ENCODE measurements at regions not wholly inside any gene's neighbourhood (a gene's known extent, or its start where the extent isn't known, plus 50 kb on each side); places are given as distances from the start of the nearest gene placed in this dataset.

DNA sequence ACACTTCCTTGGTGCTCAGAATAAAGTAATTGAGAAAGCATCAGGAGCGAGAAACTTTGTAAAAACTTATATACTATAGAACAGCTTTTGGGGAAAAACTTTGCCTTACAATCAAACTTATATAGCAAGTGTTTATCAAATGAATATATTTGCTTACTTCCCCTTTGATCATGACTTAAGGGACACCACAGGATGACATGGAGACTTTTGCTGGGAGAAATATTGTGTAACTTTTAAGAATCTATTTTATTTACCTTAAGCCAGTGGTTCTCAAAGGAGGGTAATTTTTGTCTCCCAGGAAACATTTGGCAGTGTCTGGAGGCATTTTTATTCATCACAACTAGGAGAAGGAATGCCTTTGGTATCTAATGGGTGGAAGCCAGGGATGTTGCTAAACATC lies 173.8 kb upstream of the HABP2 start:
- H3K4me1 ChIP-seq (ENCODE audit: control insufficient read depth in 2 of 2, insufficient read depth in 1 of 2, low read depth in 1 of 2, low read length in 2 of 2): no peaks in the 10 kb centered on the region
- DNase-seq (ENCODE audit: low spot score): no peak
- no peak overlapping the region for H3K23ac ChIP-seq (ENCODE audit: low read depth, low read length, poor library complexity)
- no peak overlapping the region for H4K91ac ChIP-seq (ENCODE audit: low read depth, low read length, poor library complexity)
- H3K4me2 ChIP-seq (ENCODE audit: insufficient read depth, low read length, poor library complexity, severe bottlenecking): no peak overlapping the region
- H3K4ac ChIP-seq (ENCODE audit: low read length): no peak overlapping the region
- no CpG with 5 or more reads among the region's 1 CpG for WGBS, 2 donors (ENCODE audit: extremely low coverage in 2 of 2, insufficient read length in 2 of 2, insufficient replicate concordance in 1 of 2)
- H2BK5ac ChIP-seq (ENCODE audit: low read length): no peak overlapping the region
- H3K14ac ChIP-seq (ENCODE audit: low read length): no peak overlapping the region
- no peaks in the 10 kb centered on the region for H3K9me3 ChIP-seq (replicated peaks in 1 of 2; ENCODE audit: control insufficient read depth in 2 of 2, insufficient read depth in 1 of 2, low read depth in 1 of 2, low read length in 2 of 2)
- H3K27ac ChIP-seq (replicated peaks; ENCODE audit: low read length): no peak overlapping the region
- H2BK15ac ChIP-seq (ENCODE audit: low read length): no peak overlapping the region
- H3K9ac ChIP-seq (ENCODE audit: low read depth, low read length, poor library complexity): no peak overlapping the region
- no peak overlapping the region for H2BK120ac ChIP-seq (ENCODE audit: low read depth, low read length)
- no peaks in the 10 kb centered on the region for H3K36me3 ChIP-seq (replicated peaks in 1 of 2; ENCODE audit: control insufficient read depth in 2 of 2, insufficient read depth in 2 of 2, low read length in 2 of 2)
- H3K79me1 ChIP-seq (ENCODE audit: low read depth, low read length): peaks cover 2% of the 10 kb centered on the region
- H2BK12ac ChIP-seq (ENCODE audit: low read length): no peak overlapping the region
- H4K8ac ChIP-seq (ENCODE audit: low read depth, low read length): no peak overlapping the region
- no peak overlapping the region for H2AK5ac ChIP-seq (ENCODE audit: low read depth, low read length)
- H3K27me3 ChIP-seq (ENCODE audit: control insufficient read depth in 3 of 3, insufficient read depth in 3 of 3, low read depth in 1 of 3, low read length in 3 of 3): no peaks in the 10 kb centered on the region
- no peak overlapping the region for H2AFZ ChIP-seq (ENCODE audit: low read length)
- H3K18ac ChIP-seq (ENCODE audit: low read length): no peak overlapping the region
- H3K4me3 ChIP-seq (ENCODE audit: low read length in 2 of 2): no peak overlapping the region

DNA sequence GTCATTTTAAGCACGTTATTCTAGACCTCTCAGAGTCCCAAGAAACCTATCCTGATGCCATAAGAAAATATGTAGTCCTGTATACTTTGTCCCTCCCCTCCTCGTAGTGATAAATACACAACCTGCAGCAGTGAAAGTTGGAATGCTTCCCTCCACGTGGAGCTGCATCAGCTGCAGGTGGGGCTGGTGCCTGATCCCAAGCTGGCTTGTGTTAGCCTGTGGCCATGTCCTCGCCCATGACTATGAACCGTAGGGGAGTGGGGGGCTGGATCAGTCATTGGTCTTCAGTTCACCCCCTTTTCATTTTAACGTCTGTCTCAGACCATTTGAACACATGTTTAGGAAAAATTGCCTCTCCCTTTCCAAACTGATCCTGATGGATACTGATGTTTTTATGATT lies 171.4 kb upstream of the HABP2 start:
- no CpG with 5 or more reads among the region's 6 CpGs for WGBS, 2 donors (ENCODE audit: extremely low coverage in 2 of 2, insufficient read length in 2 of 2, insufficient replicate concordance in 1 of 2)
- Histone ChIP-seq H2BK5ac (ENCODE audit: low read length) (no peak overlapping the region), H2BK15ac (ENCODE audit: low read length) (no peak overlapping the region), H3K9ac (ENCODE audit: low read depth, low read length, poor library complexity) (no peak overlapping the region), H3K4me1 (ENCODE audit: control insufficient read depth in 2 of 2, insufficient read depth in 1 of 2, low read depth in 1 of 2, low read length in 2 of 2) (peaks cover 0 to 8% of the 10 kb centered on the region in 2 donors), H3K27ac (replicated peaks; ENCODE audit: low read length) (no peak overlapping the region), H2AK5ac (ENCODE audit: low read depth, low read length) (no peak overlapping the region), H3K79me1 (ENCODE audit: low read depth, low read length) (no peaks in the 10 kb centered on the region), H3K18ac (ENCODE audit: low read length) (no peak overlapping the region), H4K91ac (ENCODE audit: low read depth, low read length, poor library complexity) (no peak overlapping the region), H3K4me3 (ENCODE audit: low read length in 2 of 2) (no peak overlapping the region), H3K4me2 (ENCODE audit: insufficient read depth, low read length, poor library complexity, severe bottlenecking) (no peak overlapping the region), H3K36me3 (replicated peaks in 1 of 2; ENCODE audit: control insufficient read depth in 2 of 2, insufficient read depth in 2 of 2, low read length in 2 of 2) (no peaks in the 10 kb centered on the region), H2BK120ac (ENCODE audit: low read depth, low read length) (no peak overlapping the region), H3K23ac (ENCODE audit: low read depth, low read length, poor library complexity) (no peak overlapping the region), H4K8ac (ENCODE audit: low read depth, low read length) (no peak overlapping the region), H3K27me3 (ENCODE audit: control insufficient read depth in 3 of 3, insufficient read depth in 3 of 3, low read depth in 1 of 3, low read length in 3 of 3) (peaks cover 0 to 6% (median 0%) of the 10 kb centered on the region in 3 experiments), H3K14ac (ENCODE audit: low read length) (no peak overlapping the region), H3K4ac (ENCODE audit: low read length) (no peak overlapping the region), H2BK12ac (ENCODE audit: low read length) (no peak overlapping the region), H2AFZ (ENCODE audit: low read length) (no peak overlapping the region), H3K9me3 (replicated peaks in 1 of 2; ENCODE audit: control insufficient read depth in 2 of 2, insufficient read depth in 1 of 2, low read depth in 1 of 2, low read length in 2 of 2) (no peaks in the 10 kb centered on the region)
- DNase-seq (ENCODE audit: low spot score): no peak

DNA sequence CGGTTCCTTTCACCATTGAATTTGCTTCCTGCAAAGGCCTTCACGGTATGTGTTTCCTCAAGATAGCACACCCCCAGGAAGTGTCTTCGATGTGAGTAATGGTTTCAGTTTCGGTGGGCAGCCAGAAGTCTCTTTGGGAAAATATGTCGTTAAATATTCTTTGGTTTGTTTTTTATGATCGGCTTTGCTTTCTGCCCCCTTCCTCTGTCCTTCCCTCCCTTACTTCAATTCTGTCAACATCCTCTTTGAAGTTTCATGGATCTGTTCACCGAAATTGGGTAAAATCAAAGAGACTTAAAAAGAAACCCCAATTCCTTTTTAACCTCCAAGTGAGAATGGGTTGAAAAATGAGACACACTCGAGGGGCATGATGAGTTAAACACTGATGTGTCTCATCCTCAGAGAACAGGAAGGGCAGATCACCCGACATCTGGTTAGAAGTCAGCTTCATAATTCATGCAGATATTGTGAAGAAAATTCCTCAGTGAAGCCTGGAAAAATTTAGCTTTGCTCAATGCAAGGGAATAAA lies 170.8 kb upstream of the HABP2 start:
- Histone ChIP-seq H3K4me3 (ENCODE audit: low read length in 2 of 2) (no peak overlapping the region), H3K27ac (replicated peaks; ENCODE audit: low read length) (no peak overlapping the region)
- DNase-seq (ENCODE audit: low spot score): no peak

DNA sequence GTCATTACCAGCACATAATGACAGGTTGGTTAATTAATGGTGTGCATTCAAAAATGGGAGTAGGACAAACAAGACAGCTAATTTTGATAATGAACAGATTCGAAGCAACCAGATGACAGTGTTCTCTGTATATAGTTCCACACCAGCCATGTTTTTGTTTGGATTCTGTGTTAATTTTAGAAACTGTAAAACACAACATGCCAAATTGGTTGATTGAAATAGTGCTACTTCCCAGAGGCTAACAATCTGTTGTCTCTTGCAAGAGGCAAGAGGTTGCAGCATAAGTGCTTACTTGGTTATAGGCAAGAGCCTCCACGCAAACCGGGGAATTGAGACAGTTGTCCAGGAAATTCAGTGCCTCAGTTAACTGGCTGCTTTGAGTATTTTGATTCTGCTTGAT lies 170.2 kb upstream of the HABP2 start:
- DNase-seq (ENCODE audit: low spot score): no peak
- Histone ChIP-seq H3K4me3 (ENCODE audit: low read length in 2 of 2) (no peak overlapping the region), H3K4ac (ENCODE audit: low read length) (no peak overlapping the region)

More for the DNA sequence above, 170.8 kb upstream of the HABP2 start:
- Histone ChIP-seq H3K79me1 (ENCODE audit: low read depth, low read length) (no peaks in the 10 kb centered on the region), H3K14ac (ENCODE audit: low read length) (no peak overlapping the region), H4K91ac (ENCODE audit: low read depth, low read length, poor library complexity) (no peak overlapping the region), H3K4me1 (ENCODE audit: control insufficient read depth in 2 of 2, insufficient read depth in 1 of 2, low read depth in 1 of 2, low read length in 2 of 2) (peaks cover 0 to 8% of the 10 kb centered on the region in 2 donors), H3K4ac (ENCODE audit: low read length) (no peak overlapping the region), H2BK15ac (ENCODE audit: low read length) (no peak overlapping the region), H3K9ac (ENCODE audit: low read depth, low read length, poor library complexity) (no peak overlapping the region), H3K9me3 (replicated peaks in 1 of 2; ENCODE audit: control insufficient read depth in 2 of 2, insufficient read depth in 1 of 2, low read depth in 1 of 2, low read length in 2 of 2) (no peaks in the 10 kb centered on the region), H2BK5ac (ENCODE audit: low read length) (no peak overlapping the region), H3K18ac (ENCODE audit: low read length) (no peak overlapping the region), H2BK120ac (ENCODE audit: low read depth, low read length) (no peak overlapping the region), H3K23ac (ENCODE audit: low read depth, low read length, poor library complexity) (no peak overlapping the region), H2BK12ac (ENCODE audit: low read length) (no peak overlapping the region), H3K4me2 (ENCODE audit: insufficient read depth, low read length, poor library complexity, severe bottlenecking) (no peak overlapping the region), H2AK5ac (ENCODE audit: low read depth, low read length) (no peak overlapping the region), H2AFZ (ENCODE audit: low read length) (peak overlapping the region; percentile 28), H3K27me3 (ENCODE audit: control insufficient read depth in 3 of 3, insufficient read depth in 3 of 3, low read depth in 1 of 3, low read length in 3 of 3) (peaks cover 0 to 13% (median 0%) of the 10 kb centered on the region in 3 experiments), H3K36me3 (replicated peaks in 1 of 2; ENCODE audit: control insufficient read depth in 2 of 2, insufficient read depth in 2 of 2, low read length in 2 of 2) (no peaks in the 10 kb centered on the region), H4K8ac (ENCODE audit: low read depth, low read length) (no peak overlapping the region)
- WGBS, 2 donors (ENCODE audit: extremely low coverage in 2 of 2, insufficient read length in 2 of 2, insufficient replicate concordance in 1 of 2): no CpG with 5 or more reads among the region's 9 CpGs

More for the DNA sequence above, 170.2 kb upstream of the HABP2 start:
- H4K91ac ChIP-seq (ENCODE audit: low read depth, low read length, poor library complexity): no peak overlapping the region
- no peak overlapping the region for H2BK12ac ChIP-seq (ENCODE audit: low read length)
- no CpG with 5 or more reads among the region's 3 CpGs for WGBS, 2 donors (ENCODE audit: extremely low coverage in 2 of 2, insufficient read length in 2 of 2, insufficient replicate concordance in 1 of 2)
- no peak overlapping the region for H3K14ac ChIP-seq (ENCODE audit: low read length)
- H3K36me3 ChIP-seq (replicated peaks in 1 of 2; ENCODE audit: control insufficient read depth in 2 of 2, insufficient read depth in 2 of 2, low read length in 2 of 2): no peaks in the 10 kb centered on the region
- H3K4me2 ChIP-seq (ENCODE audit: insufficient read depth, low read length, poor library complexity, severe bottlenecking): no peak overlapping the region
- H2BK120ac ChIP-seq (ENCODE audit: low read depth, low read length): no peak overlapping the region
- H4K8ac ChIP-seq (ENCODE audit: low read depth, low read length): no peak overlapping the region
- H3K4me1 ChIP-seq (ENCODE audit: control insufficient read depth in 2 of 2, insufficient read depth in 1 of 2, low read depth in 1 of 2, low read length in 2 of 2): peaks cover 0 to 8% of the 10 kb centered on the region in 2 donors
- no peaks in the 10 kb centered on the region for H3K79me1 ChIP-seq (ENCODE audit: low read depth, low read length)
- no peak overlapping the region for H3K18ac ChIP-seq (ENCODE audit: low read length)
- H2BK15ac ChIP-seq (ENCODE audit: low read length): no peak overlapping the region
- no peak overlapping the region for H3K9ac ChIP-seq (ENCODE audit: low read depth, low read length, poor library complexity)
- H3K27me3 ChIP-seq (ENCODE audit: control insufficient read depth in 3 of 3, insufficient read depth in 3 of 3, low read depth in 1 of 3, low read length in 3 of 3): peaks cover 0 to 14% (median 0%) of the 10 kb centered on the region in 3 experiments
- no peak overlapping the region for H2AK5ac ChIP-seq (ENCODE audit: low read depth, low read length)
- no peak overlapping the region for H3K27ac ChIP-seq (replicated peaks; ENCODE audit: low read length)
- no peak overlapping the region for H2AFZ ChIP-seq (ENCODE audit: low read length)
- no peaks in the 10 kb centered on the region for H3K9me3 ChIP-seq (replicated peaks in 1 of 2; ENCODE audit: control insufficient read depth in 2 of 2, insufficient read depth in 1 of 2, low read depth in 1 of 2, low read length in 2 of 2)
- no peak overlapping the region for H3K23ac ChIP-seq (ENCODE audit: low read depth, low read length, poor library complexity)
- no peak overlapping the region for H2BK5ac ChIP-seq (ENCODE audit: low read length)

All from neuronal stem cell (in vitro differentiated cells).